Right forelimb (tissue), 1 donor: ENCODE measurements at regions not wholly inside any gene's neighbourhood (a gene's known extent, or its start where the extent isn't known, plus 50 kb on each side); places are given as distances from the start of the nearest gene placed in this dataset.

Source experiments
- DNase-seq: peaks from one replicate; pipeline ENCODE4 v3.0.0-alpha.2; 2018

- DNase-seq, result no peak
These were observed 54.1 kb upstream of the ELL2 start for GRCh38 chr5:96015709-96016108.

GRCh38 chr5:96014395-96014794, 52.7 kb upstream of the ELL2 start:
- no peak for DNase-seq

- no peak for DNase-seq
These were observed 51.6 kb upstream of the ELL2 start for GRCh38 chr5:96013254-96013653.

GRCh38 chr5:96012399-96012798, 50.7 kb upstream of the ELL2 start:
- DNase-seq, result no peak
